ENCODE measurements at regions not wholly inside any gene's neighbourhood (a gene's known extent, or its start where the extent isn't known, plus 50 kb on each side); places are given as distances from the start of the nearest gene placed in this dataset.

GRCh38 chr3:154540950-154541604 lies 111.1 kb upstream of the GPR149 start:
- Histone ChIP-seq H3K27me3 (no peaks in the 10 kb centered on the region), H3K27ac (no peak overlapping the region), H3K36me3 (no peaks in the 10 kb centered on the region), H3K4me3 (no peak overlapping the region), H3K9me3 (no peaks in the 10 kb centered on the region), H3K4me1 (no peaks in the 10 kb centered on the region)
- intact Hi-C loops (cut with DNase I): no loop called here
- DNase-seq (ENCODE audit: low spot score in 2 of 2): no peak
- no peak for TF ChIP-seq CTCF (IDR thresholded peaks at IDR 0.05)

DNA sequence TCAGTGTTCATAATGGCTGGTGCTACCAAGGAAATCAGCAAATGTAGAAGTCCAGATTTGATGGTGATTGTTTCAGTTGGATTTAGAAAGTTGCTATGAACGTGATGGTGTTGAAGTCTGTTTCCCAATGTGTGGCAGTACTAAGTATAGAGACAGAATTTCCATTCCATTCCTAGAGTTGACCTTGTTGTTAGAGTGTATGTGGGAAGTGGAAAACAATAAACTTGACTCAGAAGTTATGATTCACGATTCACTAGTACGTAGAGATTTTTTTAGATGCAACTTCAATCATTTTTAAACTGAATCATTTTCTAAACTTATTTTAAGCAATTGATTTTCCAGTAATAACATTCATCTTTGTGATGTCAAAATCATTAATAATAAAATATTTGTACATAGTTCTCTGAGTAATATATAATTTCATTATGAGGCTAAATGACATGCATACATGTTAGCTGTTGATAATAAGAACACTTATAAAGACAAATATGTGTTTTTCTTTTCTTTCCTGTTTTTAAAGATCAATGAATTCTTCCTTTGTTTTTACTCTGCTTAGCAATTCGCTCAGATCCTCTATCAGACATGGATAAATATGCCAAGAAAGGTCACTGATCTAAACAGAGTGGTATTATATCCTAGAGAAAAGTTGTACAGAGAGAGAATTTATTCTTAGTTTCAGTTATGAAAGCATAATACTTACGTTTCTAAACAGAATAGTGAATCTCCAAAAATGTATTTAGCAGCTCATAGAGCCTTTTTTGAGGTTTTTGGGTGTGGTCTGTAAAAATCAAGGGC lies 108.8 kb upstream of the GPR149 start:
- Histone ChIP-seq H3K36me3 (no peaks in the 10 kb centered on the region), H3K4me3 (no peak overlapping the region), H3K9me3 (no peaks in the 10 kb centered on the region), H3K27ac (no peak overlapping the region), H3K4me1 (no peaks in the 10 kb centered on the region), H3K27me3 (no peaks in the 10 kb centered on the region)
- DNase-seq (ENCODE audit: low spot score in 2 of 2): no peak
- no peak for TF ChIP-seq CTCF (IDR thresholded peaks at IDR 0.05)
- intact Hi-C loops (cut with DNase I): no loop called here

DNA sequence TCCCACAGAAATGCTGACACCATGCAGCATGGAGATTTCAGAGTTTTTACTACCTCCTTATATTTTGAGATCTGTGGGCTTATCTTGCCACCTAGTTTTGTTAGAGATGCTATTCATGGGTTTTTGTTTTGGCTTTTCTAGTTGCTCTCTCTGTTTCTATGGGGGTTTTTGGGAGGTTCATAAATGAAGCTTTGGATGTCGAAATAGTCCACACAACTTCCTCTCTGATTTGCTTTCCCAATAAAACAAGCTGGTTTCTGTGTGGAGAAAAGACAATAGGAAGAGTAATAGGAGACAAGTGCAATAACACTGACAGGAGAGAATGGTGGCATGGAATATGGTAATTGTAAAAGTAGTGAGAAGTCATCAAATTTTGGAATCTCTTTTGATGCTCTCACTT lies 106.8 kb upstream of the GPR149 start:
- intact Hi-C loops (cut with DNase I): no loop called here
- DNase-seq (ENCODE audit: low spot score in 2 of 2): no peak

GRCh38 chr3:154522036-154522602 lies 92.1 kb upstream of the GPR149 start:
- Histone ChIP-seq H3K27me3 (no peaks in the 10 kb centered on the region), H3K27ac (no peak overlapping the region), H3K4me1 (no peaks in the 10 kb centered on the region), H3K36me3 (no peaks in the 10 kb centered on the region), H3K9me3 (no peaks in the 10 kb centered on the region), H3K4me3 (no peak overlapping the region)
- no peak for TF ChIP-seq CTCF (IDR thresholded peaks at IDR 0.05)
- no peak for DNase-seq (ENCODE audit: low spot score in 2 of 2)
- intact Hi-C loops (cut with DNase I): no loop called here

More for the DNA sequence above, 106.8 kb upstream of the GPR149 start:
- no peaks in the 10 kb centered on the region for H3K36me3 ChIP-seq
- no peaks in the 10 kb centered on the region for H3K4me1 ChIP-seq
- H3K27me3 ChIP-seq: no peaks in the 10 kb centered on the region
- H3K9me3 ChIP-seq: no peaks in the 10 kb centered on the region
- H3K27ac ChIP-seq: no peak overlapping the region
- H3K4me3 ChIP-seq: no peak overlapping the region
- no peak for TF ChIP-seq CTCF (IDR thresholded peaks at IDR 0.05)

- no peak for DNase-seq (ENCODE audit: low spot score in 2 of 2)
- Histone ChIP-seq H3K4me3 (no peak overlapping the region), H3K9me3 (no peaks in the 10 kb centered on the region), H3K27me3 (no peaks in the 10 kb centered on the region), H3K27ac (no peak overlapping the region), H3K36me3 (no peaks in the 10 kb centered on the region), H3K4me1 (no peaks in the 10 kb centered on the region)
- no peak for TF ChIP-seq CTCF (IDR thresholded peaks at IDR 0.05)
- intact Hi-C loops (cut with DNase I): no loop called here
Measured at GRCh38 chr3:154517404-154517803, 87.4 kb upstream of the GPR149 start.
